ENCODE measurements at regions not wholly inside any gene's neighbourhood (a gene's known extent, or its start where the extent isn't known, plus 50 kb on each side); places are given as distances from the start of the nearest gene placed in this dataset.
"Not testable (repeated sequence)": the region's sequence is repeated elsewhere in the genome, so short reads cannot be mapped to it uniquely, and the experiment has no call there.

DNA sequence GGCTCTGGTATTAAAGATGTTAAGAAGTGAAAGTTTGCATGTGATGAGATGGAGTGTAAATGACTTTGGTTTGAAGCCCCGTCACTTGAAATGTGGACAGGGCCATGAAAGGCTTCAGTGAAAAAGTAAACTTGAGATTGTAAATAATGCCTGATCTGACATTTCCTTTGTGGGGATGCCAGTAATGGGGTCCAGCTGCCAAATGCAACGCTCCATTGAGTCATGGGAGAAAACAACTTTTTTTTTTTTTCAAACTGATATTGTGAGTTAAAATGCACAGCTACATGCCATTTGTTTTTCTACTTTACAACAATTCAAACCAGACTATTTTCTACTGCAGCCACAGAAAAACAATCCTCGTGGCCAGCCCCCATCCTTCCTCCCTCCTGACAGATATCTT is 327.0 kb upstream of the TNC start:
- in situ Hi-C loops (cut with MboI; ENCODE audit: low pct_unique_long_range_greater_than_20kb, low sequenced_read_pairs, unreplicated experiment), result no loop called here
- DNase-seq (ENCODE audit: low spot score), result no peak
- TF ChIP-seq, protein P1, sequence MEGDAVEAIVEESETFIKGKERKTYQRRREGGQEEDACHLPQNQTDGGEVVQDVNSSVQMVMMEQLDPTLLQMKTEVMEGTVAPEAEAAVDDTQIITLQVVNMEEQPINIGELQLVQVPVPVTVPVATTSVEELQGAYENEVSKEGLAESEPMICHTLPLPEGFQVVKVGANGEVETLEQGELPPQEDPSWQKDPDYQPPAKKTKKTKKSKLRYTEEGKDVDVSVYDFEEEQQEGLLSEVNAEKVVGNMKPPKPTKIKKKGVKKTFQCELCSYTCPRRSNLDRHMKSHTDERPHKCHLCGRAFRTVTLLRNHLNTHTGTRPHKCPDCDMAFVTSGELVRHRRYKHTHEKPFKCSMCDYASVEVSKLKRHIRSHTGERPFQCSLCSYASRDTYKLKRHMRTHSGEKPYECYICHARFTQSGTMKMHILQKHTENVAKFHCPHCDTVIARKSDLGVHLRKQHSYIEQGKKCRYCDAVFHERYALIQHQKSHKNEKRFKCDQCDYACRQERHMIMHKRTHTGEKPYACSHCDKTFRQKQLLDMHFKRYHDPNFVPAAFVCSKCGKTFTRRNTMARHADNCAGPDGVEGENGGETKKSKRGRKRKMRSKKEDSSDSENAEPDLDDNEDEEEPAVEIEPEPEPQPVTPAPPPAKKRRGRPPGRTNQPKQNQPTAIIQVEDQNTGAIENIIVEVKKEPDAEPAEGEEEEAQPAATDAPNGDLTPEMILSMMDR (IDR thresholded peaks at IDR 0.05; ENCODE audit: extremely low read depth, insufficient read depth, missing control alignments), result no peak

DNA sequence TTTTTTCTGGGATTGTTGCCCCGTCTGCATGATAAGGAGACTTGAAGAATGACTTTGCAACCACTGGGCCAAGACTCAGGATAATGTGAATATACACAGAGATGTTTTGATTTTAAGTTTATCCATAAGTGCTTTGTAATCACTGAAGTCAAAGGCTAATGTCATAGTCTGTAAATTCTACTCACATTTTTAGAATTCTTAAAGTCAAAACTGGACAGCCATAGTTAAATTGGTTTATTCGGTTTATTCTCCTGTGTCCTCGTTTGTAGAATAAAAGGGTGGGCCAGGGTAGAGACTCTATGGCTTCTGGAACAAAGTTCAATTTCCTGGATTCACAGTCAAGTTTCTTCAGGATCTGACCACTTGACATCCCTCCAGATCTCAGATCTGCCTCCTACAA is 327.7 kb upstream of the TNC start:
- in situ Hi-C loops (cut with MboI; ENCODE audit: low pct_unique_long_range_greater_than_20kb, low sequenced_read_pairs, unreplicated experiment), result no loop called here
- TF ChIP-seq, protein P1 (IDR thresholded peaks at IDR 0.05; ENCODE audit: extremely low read depth, insufficient read depth, missing control alignments), result no peak
- no peak for DNase-seq (ENCODE audit: low spot score)

DNA sequence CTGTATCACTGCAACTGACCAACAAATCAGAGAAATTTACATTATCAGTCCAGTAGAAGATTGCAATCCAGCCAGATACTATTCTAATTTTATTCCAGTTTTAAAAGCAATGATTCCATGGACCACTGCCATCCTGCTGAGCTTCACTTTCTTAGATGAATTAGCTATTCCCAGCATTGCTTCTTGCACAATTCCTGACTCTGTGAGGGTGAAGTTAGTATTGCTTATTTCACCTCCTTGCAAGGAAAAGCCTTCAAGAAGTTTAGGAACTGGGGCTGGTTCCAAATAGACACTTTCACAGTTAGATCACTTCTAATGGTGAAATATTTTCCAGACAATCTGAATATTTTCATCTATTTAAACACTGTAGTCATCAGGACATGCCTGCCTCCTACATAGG is 338.6 kb upstream of the TNC start:
- TF ChIP-seq, protein P1 (IDR thresholded peaks at IDR 0.05; ENCODE audit: extremely low read depth, insufficient read depth, missing control alignments), result no peak
- in situ Hi-C loops (cut with MboI; ENCODE audit: low pct_unique_long_range_greater_than_20kb, low sequenced_read_pairs, unreplicated experiment), result no loop called here
- DNase-seq (ENCODE audit: low spot score), result no peak

DNA sequence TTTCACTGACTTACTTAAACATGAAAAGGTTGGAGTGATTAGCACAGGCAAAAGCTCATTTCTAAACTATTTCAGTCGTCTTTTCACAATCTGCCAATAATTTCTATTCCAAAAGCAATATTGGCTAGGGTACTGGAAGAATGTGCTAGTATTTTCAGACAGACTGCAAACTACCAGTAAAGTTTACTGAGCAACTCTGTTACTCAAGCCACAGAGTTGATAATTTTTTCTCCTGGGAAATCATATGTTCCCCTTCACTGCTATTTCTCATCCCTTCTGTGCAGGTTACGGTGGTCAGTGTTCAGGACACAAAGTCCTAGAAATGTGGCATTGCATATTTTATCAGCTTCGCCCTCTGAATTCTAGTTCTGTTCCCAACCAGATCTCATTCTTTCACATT is 343.3 kb upstream of the TNC start:
- in situ Hi-C loops (cut with MboI; ENCODE audit: low pct_unique_long_range_greater_than_20kb, low sequenced_read_pairs, unreplicated experiment), result no loop called here

DNA sequence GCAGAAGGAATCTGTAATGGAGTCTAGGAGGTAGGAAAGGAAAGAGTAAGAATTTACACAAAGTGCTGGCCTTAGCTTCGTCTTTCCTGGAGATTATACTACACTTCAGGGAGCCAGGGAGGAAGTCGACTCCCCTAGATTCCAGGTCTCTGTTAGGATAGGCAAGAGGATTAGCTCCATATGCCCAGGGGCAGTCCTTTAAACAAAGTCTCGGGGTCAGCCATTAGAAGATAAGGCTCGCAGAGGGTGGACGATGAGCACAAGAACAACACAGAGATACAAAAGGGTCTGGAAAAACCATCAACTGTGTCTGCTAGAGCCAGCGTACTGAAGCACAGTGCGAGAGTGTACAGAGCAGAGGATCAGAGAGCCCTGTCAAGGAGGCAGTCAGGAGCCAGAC is 344.7 kb upstream of the TNC start:
- TF ChIP-seq, protein P1 (IDR thresholded peaks at IDR 0.05; ENCODE audit: extremely low read depth, insufficient read depth, missing control alignments), result no peak
- DNase-seq (ENCODE audit: low spot score), result no peak
- in situ Hi-C loops (cut with MboI; ENCODE audit: low pct_unique_long_range_greater_than_20kb, low sequenced_read_pairs, unreplicated experiment), result no loop called here

More for the DNA sequence above, 343.3 kb upstream of the TNC start:
- TF ChIP-seq, protein P1 (IDR thresholded peaks at IDR 0.05; ENCODE audit: extremely low read depth, insufficient read depth, missing control alignments), result no peak
- DNase-seq (ENCODE audit: low spot score), result no peak

DNA sequence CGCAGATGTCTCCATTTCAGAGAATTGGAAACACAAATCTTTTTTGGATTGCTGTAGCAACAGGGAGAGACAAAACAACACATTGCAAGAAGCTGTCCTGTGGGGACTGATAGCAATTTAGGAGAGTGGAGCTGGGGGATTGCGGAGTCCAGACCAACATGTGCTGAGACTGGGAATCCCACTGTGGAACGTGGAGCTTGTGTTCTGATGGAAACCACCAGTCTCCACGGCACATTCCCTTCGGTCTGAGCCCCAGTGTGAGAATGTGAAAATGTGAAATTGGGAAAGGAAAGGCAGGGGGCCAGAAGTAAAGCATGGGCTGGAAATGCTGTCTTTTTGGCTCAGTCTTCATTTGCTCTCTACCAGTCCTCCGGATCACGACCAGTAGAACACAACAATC is 348.8 kb upstream of the TNC start:
- TF ChIP-seq, protein P1 (IDR thresholded peaks at IDR 0.05; ENCODE audit: extremely low read depth, insufficient read depth, missing control alignments), result no peak
- DNase-seq (ENCODE audit: low spot score), result no peak
- in situ Hi-C loops (cut with MboI; ENCODE audit: low pct_unique_long_range_greater_than_20kb, low sequenced_read_pairs, unreplicated experiment), result no loop called here

DNA sequence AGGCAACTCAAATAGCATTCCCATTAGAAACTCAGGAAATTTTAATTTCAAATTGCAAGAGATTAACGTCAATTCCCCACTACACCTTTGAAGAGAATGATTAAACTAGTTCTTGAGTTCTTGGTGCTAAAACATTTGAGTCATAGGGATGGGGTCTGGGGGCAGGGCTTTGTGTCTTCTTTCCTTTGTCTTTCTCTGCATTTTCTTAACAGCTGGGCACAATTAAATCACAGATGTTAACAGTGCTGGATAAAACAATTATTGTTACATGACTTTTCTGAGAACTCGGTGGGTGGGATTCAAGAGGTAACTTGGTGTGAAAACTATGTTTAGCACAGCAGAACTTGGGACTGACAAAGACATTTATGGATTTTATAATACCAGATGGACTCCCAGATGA is 351.9 kb upstream of the TNC start:
- DNase-seq (ENCODE audit: low spot score), result no peak
- in situ Hi-C loops (cut with MboI; ENCODE audit: low pct_unique_long_range_greater_than_20kb, low sequenced_read_pairs, unreplicated experiment), result no loop called here
- TF ChIP-seq, protein P1 (IDR thresholded peaks at IDR 0.05; ENCODE audit: extremely low read depth, insufficient read depth, missing control alignments), result no peak

DNA sequence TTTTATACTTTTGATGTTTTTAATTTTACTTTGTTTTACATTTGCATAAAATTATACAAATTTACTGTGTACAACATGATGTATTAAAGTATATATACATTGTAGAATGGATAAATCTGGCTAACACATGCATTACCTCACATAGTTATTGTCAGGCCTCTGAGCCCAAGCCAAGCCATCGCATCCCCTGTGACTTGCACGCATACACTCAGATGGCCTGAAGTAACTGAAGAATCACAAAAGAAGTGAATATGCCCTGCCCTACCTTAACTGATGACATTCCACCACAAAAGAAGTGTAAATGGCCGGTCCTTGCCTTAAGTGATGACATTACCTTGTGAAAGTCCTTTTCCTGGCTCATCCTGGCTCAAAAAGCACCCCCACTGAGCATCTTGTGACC is 355.1 kb upstream of the TNC start:
- in situ Hi-C loops (cut with MboI; ENCODE audit: low pct_unique_long_range_greater_than_20kb, low sequenced_read_pairs, unreplicated experiment); DNase-seq (ENCODE audit: low spot score): not testable (repeated sequence)
